CD14-positive monocyte (primary cell): ENCODE measurements at regions not wholly inside any gene's neighbourhood (a gene's known extent, or its start where the extent isn't known, plus 50 kb on each side); places are given as distances from the start of the nearest gene placed in this dataset.

Source experiments
- DNase-seq, 3 donors: peaks; one replicate each; pipeline ENCODE4 v3.0.0-alpha.2; 2011 to 2022
- H2AFZ ChIP-seq: 2 replicates; pipeline ENCODE4 v1.6.0; 2012; ENCODE audit warnings: mild to moderate bottlenecking, low read depth, low read length, inconsistent platforms; ENCODE audit not compliant: insufficient read depth, poor library complexity, severe bottlenecking
- H3K27ac ChIP-seq, 2 donors: 1 replicate in 1 of 2; 2 replicates in 1 of 2; pipeline ENCODE4 v1.5.1; 2012 to 2013; ENCODE audit warnings: low read length in 2 of 2, control low read depth in 1 of 2, inconsistent platforms in 1 of 2, low read depth in 1 of 2, mild to moderate bottlenecking in 1 of 2
- H3K27me3 ChIP-seq, 2 donors: one replicate each; pipeline versions ENCODE4 v1.6.0 to v1.6.1; 2011 to 2013; ENCODE audit warnings: low read length in 2 of 2; ENCODE audit not compliant: control insufficient read depth in 2 of 2, insufficient read depth in 2 of 2
- H3K36me3 ChIP-seq, 2 donors: replicated peaks in 1 of 2; 1 replicate in 1 of 2; 2 replicates in 1 of 2; pipeline versions ENCODE4 v1.5.1 to v1.6.1; 2012 to 2013; ENCODE audit warnings: low read length in 2 of 2, control low read depth in 1 of 2, inconsistent platforms in 1 of 2, mild to moderate bottlenecking in 1 of 2; ENCODE audit not compliant: insufficient read depth in 2 of 2, control insufficient read depth in 1 of 2
- H3K4me1 ChIP-seq, 2 donors: 1 replicate in 1 of 2; 2 replicates in 1 of 2; pipeline versions ENCODE4 v1.5.1 to v1.6.1; 2012 to 2013; ENCODE audit warnings: low read length in 2 of 2, control low read depth in 1 of 2, inconsistent platforms in 1 of 2, mild to moderate bottlenecking in 1 of 2, moderate library complexity in 1 of 2; ENCODE audit not compliant: insufficient read depth in 2 of 2, control insufficient read depth in 1 of 2
- H3K4me2 ChIP-seq: replicated peaks from 2 replicates; pipeline ENCODE3; 2012; ENCODE audit warnings: low read length, moderate library complexity, mild to moderate bottlenecking; ENCODE audit not compliant: poor library complexity, severe bottlenecking; ENCODE audit errors: extremely low read depth
- H3K4me3 ChIP-seq, 3 experiments: fragments of 200-600 bp in 1 of 3; sonication (generic) in 1 of 3; replicated peaks in 1 of 3; 1 replicate in 2 of 3; 2 replicates in 1 of 3; pipeline ENCODE4 v1.5.1; 2011 to 2013; ENCODE audit warnings: low read length in 3 of 3, mild to moderate bottlenecking in 3 of 3, control low read depth in 2 of 3, low read depth in 2 of 3, inconsistent platforms in 1 of 3, moderate library complexity in 1 of 3
- H3K79me2 ChIP-seq: 2 replicates; pipeline ENCODE4 v1.6.0; 2012; ENCODE audit warnings: mild to moderate bottlenecking, control low read depth, inconsistent platforms, low read length, moderate library complexity; ENCODE audit not compliant: insufficient read depth
- H3K9ac ChIP-seq: 2 replicates; pipeline ENCODE4 v1.6.0; 2017; ENCODE audit warnings: low read length, mild to moderate bottlenecking; ENCODE audit not compliant: insufficient read depth, poor library complexity, severe bottlenecking
- H3K9me3 ChIP-seq, 2 donors: replicated peaks in 1 of 2; 1 replicate in 1 of 2; 2 replicates in 1 of 2; pipeline versions ENCODE4 v1.5.1 to v1.6.1; 2012 to 2013; ENCODE audit warnings: low read length in 2 of 2, control low read depth in 1 of 2; ENCODE audit not compliant: control insufficient read depth in 1 of 2, insufficient read depth in 1 of 2
- H4K20me1 ChIP-seq: 2 replicates; pipeline ENCODE4 v1.6.0; 2012; ENCODE audit warnings: mild to moderate bottlenecking, low read length, control low read depth, moderate library complexity; ENCODE audit not compliant: insufficient read depth
- H3K27ac Mint-ChIP-seq, 7 donors: one replicate each; pipeline ENCODE4 v1.8.0; 2020; ENCODE audit warnings: mild to moderate bottlenecking in 7 of 7, mixed read lengths in 7 of 7, moderate library complexity in 6 of 7, inconsistent platforms in 2 of 7
- H3K27me3 Mint-ChIP-seq, 3 donors: one replicate each; pipeline ENCODE4 v1.8.0; 2021 to 2022; ENCODE audit warnings: low read depth in 3 of 3, mild to moderate bottlenecking in 3 of 3, mixed read lengths in 3 of 3, moderate library complexity in 3 of 3, inconsistent platforms in 1 of 3
- H3K36me3 Mint-ChIP-seq, 2 donors: one replicate each; pipeline ENCODE4 v1.8.0; 2020; ENCODE audit warnings: mixed read lengths in 2 of 2, inconsistent platforms in 1 of 2, mild to moderate bottlenecking in 1 of 2
- H3K4me1 Mint-ChIP-seq: one replicate; pipeline ENCODE4 v1.8.0; 2020; ENCODE audit warnings: mild to moderate bottlenecking, mixed read lengths
- H3K4me3 Mint-ChIP-seq, 2 donors: one replicate each; pipeline ENCODE4 v1.8.0; 2020; ENCODE audit warnings: mild to moderate bottlenecking in 2 of 2, mixed read lengths in 2 of 2, moderate library complexity in 1 of 2
- H3K9me3 Mint-ChIP-seq, 7 donors: one replicate each; pipeline ENCODE4 v1.8.0; 2020 to 2022; ENCODE audit warnings: mixed read lengths in 7 of 7, mild to moderate bottlenecking in 6 of 7, moderate library complexity in 6 of 7, inconsistent platforms in 2 of 7
- CTCF ChIP-seq: fragments of 200-600 bp; IDR thresholded peaks from one replicate; pipeline ENCODE4 v1.8.0; 2022; ENCODE audit warnings: antibody characterized with exemption, mild to moderate bottlenecking
- WGBS: methylation state at CpG from one replicate; pipeline ENCODE4 v1.1.5; 2013; ENCODE audit warnings: missing lambda C conversion rate; ENCODE audit not compliant: insufficient coverage; 5-methylcytosine and 5-hydroxymethylcytosine counted together
- intact Hi-C, 2 donors: fragments of 100-400 bp; cut with micrococcal nuclease; formaldehyde crosslinking; loops; one replicate each; pipeline versions ENCODE4 v1.15.0 to v1.15.1; 2023

- Histone ChIP-seq H3K27me3 (no peaks in the 10 kb centered on the region), H3K27ac (no peak overlapping the region), H4K20me1 (no peaks in the 10 kb centered on the region), H3K4me3 (no peak overlapping the region), H2AFZ (no peak overlapping the region), H3K4me2 (no peak overlapping the region), H3K36me3 (no peaks in the 10 kb centered on the region), H3K79me2 (no peaks in the 10 kb centered on the region), H3K4me1 (no peaks in the 10 kb centered on the region), H3K9ac (no peak overlapping the region), H3K9me3 (no peaks in the 10 kb centered on the region)
- Mint-ChIP-seq H3K27ac (no peak overlapping the region), H3K27me3 (peaks cover 0 to 1% (median 0%) of the 10 kb centered on the region in 3 donors), H3K9me3 (peaks cover 0 to 3% (median 0%) of the 10 kb centered on the region in 7 donors), H3K4me3 (no peak overlapping the region), H3K4me1 (peaks cover 6% of the 10 kb centered on the region), H3K36me3 (no peaks in the 10 kb centered on the region)
- DNase-seq: peak; percentile 15 to 37 (median 18)
- intact Hi-C loops: no loop called here
- no CpG with 5 or more reads among the region's 1 CpG for WGBS
- TF ChIP-seq CTCF: no peak
These were observed 70.2 kb downstream of the CLDN1 start for GRCh38 chr3:190252080-190252479.

- Histone ChIP-seq H4K20me1 (no peaks in the 10 kb centered on the region), H3K27ac (no peak overlapping the region), H3K4me3 (no peak overlapping the region), H3K9ac (no peak overlapping the region), H2AFZ (no peak overlapping the region), H3K79me2 (no peaks in the 10 kb centered on the region), H3K4me2 (no peak overlapping the region), H3K9me3 (peaks cover 12 to 13% of the 10 kb centered on the region in 2 donors), H3K27me3 (no peaks in the 10 kb centered on the region), H3K4me1 (no peaks in the 10 kb centered on the region), H3K36me3 (no peaks in the 10 kb centered on the region)
- peaks cover 6% of the 10 kb centered on the region for H3K4me1 Mint-ChIP-seq
- DNase-seq: no peak
- peaks cover 0 to 1% (median 0%) of the 10 kb centered on the region in 3 donors for H3K27me3 Mint-ChIP-seq
- intact Hi-C loops: no loop called here
- H3K36me3 Mint-ChIP-seq: no peaks in the 10 kb centered on the region
- no peak overlapping the region for H3K27ac Mint-ChIP-seq
- no peak overlapping the region for H3K4me3 Mint-ChIP-seq
- no peak for TF ChIP-seq CTCF
- no CpG with 5 or more reads among the region's 2 CpGs for WGBS
- peaks cover 9 to 23% (median 13%) of the 10 kb centered on the region in 7 donors for H3K9me3 Mint-ChIP-seq
These were observed 72.8 kb downstream of the CLDN1 start for GRCh38 chr3:190249414-190249813.
